Upper lobe of left lung (tissue), 4 donors: ENCODE measurements at regions not wholly inside any gene's neighbourhood (a gene's known extent, or its start where the extent isn't known, plus 50 kb on each side); places are given as distances from the start of the nearest gene placed in this dataset.

Experiments
- POLR2A ChIP-seq, 4 donors: fragments of 450-650 bp; IDR thresholded peaks; one replicate each; pipeline ENCODE4 v1.5.1; 2016 to 2017; ENCODE audit warnings: antibody characterized with exemption in 4 of 4, mild to moderate bottlenecking in 2 of 4
- POLR2AphosphoS5 ChIP-seq, 2 donors: sonication (generic); formaldehyde crosslinking; IDR thresholded peaks; one replicate each; pipeline ENCODE4 v1.5.1; 2017; ENCODE audit warnings: antibody characterized with exemption in 2 of 2
- TF ChIP-seq, protein P1 (sequence below), 6 experiments: fragments of 450-650 bp in 4 of 6; fragments of 200-600 bp in 2 of 6; sonication (generic) in 2 of 6; IDR thresholded peaks; one replicate each; pipeline ENCODE4 v1.5.1; 2016 to 2019; ENCODE audit warnings: antibody characterized with exemption in 6 of 6

DNA sequence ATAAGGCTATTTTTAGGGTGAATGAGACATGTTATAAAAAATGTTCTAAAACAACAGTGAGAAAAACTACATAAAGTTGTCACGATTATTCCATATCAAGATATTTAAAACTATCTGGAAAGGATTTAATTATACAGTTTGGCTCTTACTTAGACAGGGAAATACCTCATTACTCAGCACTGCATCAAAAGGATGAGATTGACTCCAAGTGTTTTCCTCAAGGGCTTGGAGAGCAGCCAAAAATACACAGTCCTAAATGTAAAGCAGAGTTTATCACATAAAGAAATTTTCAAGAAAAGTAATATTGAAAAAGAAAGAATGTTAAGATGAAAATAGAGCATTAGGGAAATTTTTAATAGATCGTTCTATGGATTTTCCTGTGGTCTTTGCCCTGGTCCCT, 285.5 kb upstream of the NETO1 start:
- TF ChIP-seq POLR2AphosphoS5 (IDR thresholded peaks at IDR 0.05) (no peak), POLR2A (IDR thresholded peaks at IDR 0.05) (no peak)
- TF ChIP-seq, protein P1, sequence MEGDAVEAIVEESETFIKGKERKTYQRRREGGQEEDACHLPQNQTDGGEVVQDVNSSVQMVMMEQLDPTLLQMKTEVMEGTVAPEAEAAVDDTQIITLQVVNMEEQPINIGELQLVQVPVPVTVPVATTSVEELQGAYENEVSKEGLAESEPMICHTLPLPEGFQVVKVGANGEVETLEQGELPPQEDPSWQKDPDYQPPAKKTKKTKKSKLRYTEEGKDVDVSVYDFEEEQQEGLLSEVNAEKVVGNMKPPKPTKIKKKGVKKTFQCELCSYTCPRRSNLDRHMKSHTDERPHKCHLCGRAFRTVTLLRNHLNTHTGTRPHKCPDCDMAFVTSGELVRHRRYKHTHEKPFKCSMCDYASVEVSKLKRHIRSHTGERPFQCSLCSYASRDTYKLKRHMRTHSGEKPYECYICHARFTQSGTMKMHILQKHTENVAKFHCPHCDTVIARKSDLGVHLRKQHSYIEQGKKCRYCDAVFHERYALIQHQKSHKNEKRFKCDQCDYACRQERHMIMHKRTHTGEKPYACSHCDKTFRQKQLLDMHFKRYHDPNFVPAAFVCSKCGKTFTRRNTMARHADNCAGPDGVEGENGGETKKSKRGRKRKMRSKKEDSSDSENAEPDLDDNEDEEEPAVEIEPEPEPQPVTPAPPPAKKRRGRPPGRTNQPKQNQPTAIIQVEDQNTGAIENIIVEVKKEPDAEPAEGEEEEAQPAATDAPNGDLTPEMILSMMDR (IDR thresholded peaks at IDR 0.05): no peak
